ENCODE measurements at regions not wholly inside any gene's neighbourhood (a gene's known extent, or its start where the extent isn't known, plus 50 kb on each side); places are given as distances from the start of the nearest gene placed in this dataset.

GRCh38 chr2:6452702-6453481 is 412.8 kb downstream of the CMPK2 start:
- H3K4me1 Mint-ChIP-seq: no peaks in the 10 kb centered on the region
- H3K4me1 ChIP-seq (ENCODE audit: control insufficient read depth in 2 of 2, insufficient read depth in 2 of 2, low read length in 2 of 2): no peaks in the 10 kb centered on the region
- H3K9me3 ChIP-seq (ENCODE audit: control extremely low read depth in 1 of 3, control insufficient read depth in 2 of 3, insufficient read depth in 1 of 3, low read length in 2 of 3): peaks cover 0 to 12% (median 0%) of the 10 kb centered on the region in 3 donors
- intact Hi-C loops (cut with micrococcal nuclease): no loop called here
- H3K27ac Mint-ChIP-seq: no peak overlapping the region
- H3K4me3 Mint-ChIP-seq: no peak overlapping the region
- ATAC-seq (ENCODE audit: low read depth) (no peak), DNase-seq (no peak)
- H3K79me2 ChIP-seq (ENCODE audit: control insufficient read depth, insufficient read depth, low read length): no peaks in the 10 kb centered on the region
- no peak overlapping the region for H3K27ac ChIP-seq (ENCODE audit: low read length in 2 of 2)
- H3K36me3 ChIP-seq (replicated peaks in 1 of 2; ENCODE audit: control extremely low read depth in 1 of 2, control insufficient read depth in 1 of 2, extremely low read depth in 1 of 2, insufficient read depth in 2 of 2, low read length in 1 of 2): no peaks in the 10 kb centered on the region
- ChIA-PET CTCF (no interaction called here), POLR2A (no interaction called here)
- H3K27me3 ChIP-seq (replicated peaks in 1 of 4; ENCODE audit: control extremely low read depth in 1 of 4, control insufficient read depth in 3 of 4, insufficient read depth in 4 of 4, low read length in 3 of 4): no peaks in the 10 kb centered on the region
- no CpG with 5 or more reads among the region's 4 CpGs for WGBS (ENCODE audit: insufficient coverage)
- H3K4me2 ChIP-seq (replicated peaks; ENCODE audit: low read depth, low read length, poor library complexity, severe bottlenecking): no peak overlapping the region
- peaks cover 8% of the 10 kb centered on the region for H3K9me3 Mint-ChIP-seq (ENCODE audit: insufficient read depth)
- H2AFZ ChIP-seq (ENCODE audit: insufficient read depth, low read depth, low read length, poor library complexity, severe bottlenecking): no peak overlapping the region
- TF ChIP-seq CTCF (IDR thresholded peaks at IDR 0.05) (no peak), EZH2 (IDR thresholded peaks at IDR 0.05; ENCODE audit: borderline replicate concordance, insufficient read depth, low read depth, low read length, poor library complexity, severe bottlenecking) (no peak)
- H3K4me3 ChIP-seq (ENCODE audit: control extremely low read depth in 1 of 5, extremely low read depth in 1 of 5, insufficient read depth in 1 of 5, low read depth in 2 of 5, low read length in 4 of 5): no peak overlapping the region
- H3K27me3 Mint-ChIP-seq: no peaks in the 10 kb centered on the region
- H4K20me1 ChIP-seq (ENCODE audit: control insufficient read depth, insufficient read depth, low read length, poor library complexity, severe bottlenecking): no peaks in the 10 kb centered on the region
- no peak overlapping the region for H3K9ac ChIP-seq (ENCODE audit: low read length)

- Mint-ChIP-seq H3K27ac (no peak overlapping the region), H3K4me3 (no peak overlapping the region), H3K27me3 (no peaks in the 10 kb centered on the region), H3K4me1 (no peaks in the 10 kb centered on the region), H3K9me3 (ENCODE audit: insufficient read depth) (peaks cover 8% of the 10 kb centered on the region)
- no peak for TF ChIP-seq CTCF (IDR thresholded peaks at IDR 0.05)
- TF ChIP-seq EZH2 (IDR thresholded peaks at IDR 0.05; ENCODE audit: borderline replicate concordance, insufficient read depth, low read depth, low read length, poor library complexity, severe bottlenecking): no peak
- Histone ChIP-seq H3K36me3 (replicated peaks in 1 of 2; ENCODE audit: control extremely low read depth in 1 of 2, control insufficient read depth in 1 of 2, extremely low read depth in 1 of 2, insufficient read depth in 2 of 2, low read length in 1 of 2) (no peaks in the 10 kb centered on the region), H3K4me1 (ENCODE audit: control insufficient read depth in 2 of 2, insufficient read depth in 2 of 2, low read length in 2 of 2) (no peaks in the 10 kb centered on the region), H3K79me2 (ENCODE audit: control insufficient read depth, insufficient read depth, low read length) (no peaks in the 10 kb centered on the region), H3K4me3 (ENCODE audit: control extremely low read depth in 1 of 5, extremely low read depth in 1 of 5, insufficient read depth in 1 of 5, low read depth in 2 of 5, low read length in 4 of 5) (no peak overlapping the region), H3K9ac (ENCODE audit: low read length) (no peak overlapping the region), H3K27me3 (replicated peaks in 1 of 4; ENCODE audit: control extremely low read depth in 1 of 4, control insufficient read depth in 3 of 4, insufficient read depth in 4 of 4, low read length in 3 of 4) (no peaks in the 10 kb centered on the region), H4K20me1 (ENCODE audit: control insufficient read depth, insufficient read depth, low read length, poor library complexity, severe bottlenecking) (no peaks in the 10 kb centered on the region), H3K27ac (ENCODE audit: low read length in 2 of 2) (no peak overlapping the region), H2AFZ (ENCODE audit: insufficient read depth, low read depth, low read length, poor library complexity, severe bottlenecking) (no peak overlapping the region), H3K9me3 (ENCODE audit: control extremely low read depth in 1 of 3, control insufficient read depth in 2 of 3, insufficient read depth in 1 of 3, low read length in 2 of 3) (peaks cover 0 to 23% (median 0%) of the 10 kb centered on the region in 3 donors), H3K4me2 (replicated peaks; ENCODE audit: low read depth, low read length, poor library complexity, severe bottlenecking) (no peak overlapping the region)
- WGBS (ENCODE audit: insufficient coverage): 100% methylated on average over 1 of the region's 1 CpG
- ATAC-seq (ENCODE audit: low read depth): no peak
- ChIA-PET POLR2A (no interaction called here), CTCF (no interaction called here)
- intact Hi-C loops (cut with micrococcal nuclease): no loop called here
- no peak for DNase-seq
These were observed 411.3 kb downstream of the CMPK2 start for GRCh38 chr2:6454286-6454990.

All from B cell (primary cell).